DND-41 (cell line): ENCODE measurements at regions not wholly inside any gene's neighbourhood (a gene's known extent, or its start where the extent isn't known, plus 50 kb on each side); places are given as distances from the start of the nearest gene placed in this dataset.

Source experiments
- ATAC-seq: fragments of 200-7000 bp; cut with Tn5 transposase; 3 replicates; pipeline ENCODE4 v1.9.1; 2021; ENCODE audit warnings: low read depth; ENCODE audit not compliant: insufficient read depth
- DNase-seq: peaks from one replicate; pipeline ENCODE4 v3.0.0-alpha.2; 2020
- H2AFZ ChIP-seq: 2 replicates; pipeline ENCODE4 v1.6.0; 2012; ENCODE audit warnings: low read depth, low read length
- H3K27ac ChIP-seq: 2 replicates; pipeline ENCODE4 v1.5.1; 2012; ENCODE audit warnings: low read length, inconsistent platforms
- H3K27me3 ChIP-seq: fragments of 200-600 bp; sonication (generic); 2 replicates; pipeline ENCODE4 v1.6.0; 2012; ENCODE audit warnings: low read length, mild to moderate bottlenecking, inconsistent platforms; ENCODE audit not compliant: insufficient read depth, poor library complexity
- H3K36me3 ChIP-seq: 2 replicates; pipeline ENCODE4 v1.5.1; 2012; ENCODE audit warnings: low read length, inconsistent platforms; ENCODE audit not compliant: insufficient read depth
- H3K4me1 ChIP-seq: 2 replicates; pipeline ENCODE4 v1.5.1; 2012; ENCODE audit warnings: mild to moderate bottlenecking, low read length; ENCODE audit not compliant: insufficient read depth
- H3K4me2 ChIP-seq: 2 replicates; pipeline ENCODE4 v1.6.0; 2012; ENCODE audit warnings: mild to moderate bottlenecking, moderate library complexity, low read length, inconsistent platforms; ENCODE audit not compliant: insufficient read depth
- H3K4me3 ChIP-seq, 2 experiments: fragments of 200-600 bp in 1 of 2; shearing (Covaris generic) in 1 of 2; 2 replicates each; pipeline ENCODE4 v1.5.1; 2012 to 2016; ENCODE audit warnings: inconsistent platforms in 2 of 2, low read length in 2 of 2, mild to moderate bottlenecking in 2 of 2, low read depth in 1 of 2, moderate library complexity in 1 of 2
- H3K79me2 ChIP-seq: 2 replicates; pipeline ENCODE4 v1.6.0; 2012; ENCODE audit warnings: low read length, inconsistent platforms; ENCODE audit not compliant: insufficient read depth
- H3K9ac ChIP-seq: 2 replicates; pipeline ENCODE4 v1.6.0; 2012; ENCODE audit warnings: low read depth, mild to moderate bottlenecking, inconsistent platforms, low read length, moderate library complexity
- H3K9me3 ChIP-seq: 2 replicates; pipeline ENCODE4 v1.5.1; 2012; ENCODE audit warnings: low read length, moderate library complexity, mild to moderate bottlenecking, inconsistent platforms; ENCODE audit not compliant: insufficient read depth, severe bottlenecking
- H4K20me1 ChIP-seq: 2 replicates; pipeline ENCODE4 v1.6.0; 2012; ENCODE audit warnings: low read length; ENCODE audit not compliant: insufficient read depth
- CTCF ChIP-seq: IDR thresholded peaks from 2 replicates; pipeline ENCODE4 v1.5.1; 2012; ENCODE audit warnings: borderline replicate concordance, low read length, moderate library complexity, mild to moderate bottlenecking; ENCODE audit not compliant: poor library complexity, severe bottlenecking; ENCODE audit errors: extremely low read depth
- EZH2 ChIP-seq: IDR thresholded peaks from 3 replicates; pipeline ENCODE4 v1.6.1; 2012; ENCODE audit warnings: borderline replicate concordance, low read depth, mild to moderate bottlenecking, moderate library complexity, low read length, inconsistent platforms; ENCODE audit not compliant: severe bottlenecking

- no peak overlapping the region for H3K27ac ChIP-seq
- no peaks in the 10 kb centered on the region for H3K4me1 ChIP-seq
- H3K79me2 ChIP-seq: no peaks in the 10 kb centered on the region
- H2AFZ ChIP-seq: no peak overlapping the region
- H3K9ac ChIP-seq: no peak overlapping the region
- no peak overlapping the region for H3K4me3 ChIP-seq
- H4K20me1 ChIP-seq: no peaks in the 10 kb centered on the region
- TF ChIP-seq CTCF (no peak), EZH2 (no peak)
- H3K27me3 ChIP-seq: peaks cover 7% of the 10 kb centered on the region
- ATAC-seq: no peak
- no peaks in the 10 kb centered on the region for H3K9me3 ChIP-seq
- H3K36me3 ChIP-seq: no peaks in the 10 kb centered on the region
- no peak overlapping the region for H3K4me2 ChIP-seq
- DNase-seq: no peak
Measured at GRCh38 chr20:2219481-2220006, 76.3 kb upstream of the TGM3 start.

- Histone ChIP-seq H3K79me2 (no peaks in the 10 kb centered on the region), H3K4me1 (no peaks in the 10 kb centered on the region), H3K4me3 (no peak overlapping the region), H3K27me3 (peaks cover 4% of the 10 kb centered on the region), H2AFZ (no peak overlapping the region), H3K27ac (no peak overlapping the region), H3K4me2 (no peak overlapping the region), H3K36me3 (no peaks in the 10 kb centered on the region), H3K9ac (no peak overlapping the region), H3K9me3 (no peaks in the 10 kb centered on the region), H4K20me1 (no peaks in the 10 kb centered on the region)
- TF ChIP-seq EZH2: no peak
- no peak for TF ChIP-seq CTCF
- DNase-seq: no peak
- no peak for ATAC-seq
Measured at GRCh38 chr20:2220298-2220697, 75.5 kb upstream of the TGM3 start.

DNA sequence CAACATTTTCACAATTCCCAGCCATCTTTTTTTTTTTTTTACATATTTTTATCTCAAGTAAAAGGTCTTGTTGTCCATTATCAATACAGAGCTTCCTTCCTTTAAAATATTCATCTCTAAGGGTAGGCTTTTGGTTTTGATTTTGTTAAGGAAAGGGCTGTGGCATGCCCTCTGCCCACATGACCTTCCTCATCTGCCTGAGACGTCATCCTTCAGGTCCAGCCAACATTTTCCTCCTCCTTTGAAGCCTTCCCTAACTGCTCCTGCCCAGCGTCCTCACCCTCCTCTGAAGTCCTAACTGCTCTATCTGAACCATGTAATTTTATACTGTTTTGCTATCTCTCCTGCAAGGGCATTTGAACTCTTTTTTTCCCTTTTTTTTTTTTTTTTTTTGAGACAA lies 73.9 kb upstream of the TGM3 start:
- no peak overlapping the region for H3K4me3 ChIP-seq
- no peaks in the 10 kb centered on the region for H3K4me1 ChIP-seq
- no peaks in the 10 kb centered on the region for H3K36me3 ChIP-seq
- H3K79me2 ChIP-seq: no peaks in the 10 kb centered on the region
- H2AFZ ChIP-seq: no peak overlapping the region
- no peak overlapping the region for H3K9ac ChIP-seq
- H3K4me2 ChIP-seq: no peak overlapping the region
- no peak for DNase-seq
- H4K20me1 ChIP-seq: peaks cover 3% of the 10 kb centered on the region; the same call in 1 of the 2 replicates
- H3K27ac ChIP-seq: no peak overlapping the region
- no peaks in the 10 kb centered on the region for H3K9me3 ChIP-seq
- no peak for TF ChIP-seq CTCF
- TF ChIP-seq EZH2: no peak
- peaks cover 4% of the 10 kb centered on the region for H3K27me3 ChIP-seq
- ATAC-seq: no peak
